ENCODE measurements at regions not wholly inside any gene's neighbourhood (a gene's known extent, or its start where the extent isn't known, plus 50 kb on each side); places are given as distances from the start of the nearest gene placed in this dataset.
"Not testable (repeated sequence)": the region's sequence is repeated elsewhere in the genome, so short reads cannot be mapped to it uniquely, and the experiment has no call there.

GRCh38 chr6:121548131-121548530 lies 112.7 kb downstream of the GJA1 start:
- no peak for DNase-seq (ENCODE audit: low spot score)

DNA sequence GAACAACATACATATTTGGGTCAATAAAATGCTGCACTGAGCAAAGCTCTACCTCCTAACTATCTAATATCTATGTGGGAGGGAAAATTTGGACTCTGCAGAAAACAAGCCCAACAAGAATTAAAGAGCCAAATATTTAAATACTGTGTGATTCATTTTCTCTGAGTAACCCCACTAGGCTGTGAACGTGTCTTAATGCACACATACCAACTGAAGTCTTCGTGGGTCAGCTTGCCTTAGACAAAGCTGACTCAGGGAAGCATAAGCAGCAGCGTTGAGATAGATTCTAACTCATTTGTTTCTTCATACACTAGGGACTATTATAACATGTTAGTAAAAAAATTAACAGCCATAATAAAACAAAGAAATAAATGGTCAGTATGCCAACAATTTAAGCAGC lies 114.3 kb downstream of the GJA1 start:
- DNase-seq (ENCODE audit: low spot score), result peak; percentile 1

DNA sequence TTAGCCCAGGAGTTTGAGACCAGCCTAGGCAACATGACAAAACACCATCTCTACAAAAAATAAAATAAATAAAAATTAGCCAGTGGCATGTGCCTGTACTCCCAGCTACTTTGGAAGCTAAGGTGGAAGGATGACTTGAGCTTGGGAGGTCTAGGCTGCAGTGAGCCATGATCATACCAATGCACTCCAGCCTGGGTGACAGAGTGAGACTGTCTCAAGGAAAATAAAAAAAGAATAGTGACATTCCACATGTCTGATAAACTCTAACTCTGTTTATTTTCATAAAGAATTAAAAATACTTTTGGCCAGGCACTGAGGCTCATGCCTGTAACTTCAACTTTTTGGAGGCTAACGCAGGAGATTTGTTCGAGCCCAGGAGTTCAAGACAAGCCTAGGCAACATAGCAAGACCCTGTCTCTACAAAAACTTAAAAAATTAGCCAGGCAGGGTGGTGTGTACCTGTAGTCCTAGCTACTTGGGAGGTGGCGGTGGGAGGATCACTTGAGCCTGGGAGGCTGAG lies 115.1 kb downstream of the GJA1 start:
- no peak for DNase-seq (ENCODE audit: low spot score)

- no peak for DNase-seq (ENCODE audit: low spot score)
Observed at GRCh38 chr6:121555201-121555600, 119.8 kb downstream of the GJA1 start.

GRCh38 chr6:121556149-121556548 lies 120.7 kb downstream of the GJA1 start:
- not testable (repeated sequence) for DNase-seq (ENCODE audit: low spot score)

DNA sequence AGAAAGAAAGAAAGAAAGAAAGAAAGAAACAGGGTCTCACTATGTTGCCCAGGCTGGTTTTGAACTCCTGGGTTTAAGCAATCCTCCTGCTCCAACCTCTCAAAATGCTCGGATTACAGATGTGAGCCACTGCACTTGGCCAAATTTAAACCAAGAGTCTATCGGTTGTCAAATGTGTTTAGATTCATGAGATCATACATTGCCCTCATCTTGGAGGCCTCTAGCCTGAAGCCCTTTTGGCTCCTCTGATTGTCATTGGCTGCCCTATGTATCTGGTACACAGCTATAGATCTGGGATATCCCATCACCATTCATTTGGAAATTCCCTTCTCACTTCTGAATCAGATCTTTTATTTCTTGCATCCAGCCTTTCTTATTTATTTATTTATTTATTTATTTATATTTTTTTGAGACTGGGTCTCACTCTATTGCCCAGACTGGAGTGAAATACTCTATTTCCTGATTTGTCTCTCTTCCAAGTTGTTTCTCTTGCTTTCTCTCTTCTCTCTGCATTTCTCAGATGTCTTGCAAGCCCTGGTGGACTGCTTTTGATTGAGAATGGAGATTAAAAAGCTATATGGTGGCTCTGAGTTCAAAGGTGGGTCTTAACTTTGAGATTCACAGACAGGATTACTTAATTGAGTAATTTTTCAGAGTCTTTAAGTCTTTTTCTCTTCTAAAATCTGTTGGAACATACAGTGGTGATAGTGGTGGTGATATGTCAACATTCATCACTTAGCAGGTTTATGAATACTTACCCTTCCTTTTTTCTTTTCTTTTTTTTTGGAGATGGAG lies 121.9 kb downstream of the GJA1 start:
- DNase-seq (ENCODE audit: low spot score), result no peak

DNA sequence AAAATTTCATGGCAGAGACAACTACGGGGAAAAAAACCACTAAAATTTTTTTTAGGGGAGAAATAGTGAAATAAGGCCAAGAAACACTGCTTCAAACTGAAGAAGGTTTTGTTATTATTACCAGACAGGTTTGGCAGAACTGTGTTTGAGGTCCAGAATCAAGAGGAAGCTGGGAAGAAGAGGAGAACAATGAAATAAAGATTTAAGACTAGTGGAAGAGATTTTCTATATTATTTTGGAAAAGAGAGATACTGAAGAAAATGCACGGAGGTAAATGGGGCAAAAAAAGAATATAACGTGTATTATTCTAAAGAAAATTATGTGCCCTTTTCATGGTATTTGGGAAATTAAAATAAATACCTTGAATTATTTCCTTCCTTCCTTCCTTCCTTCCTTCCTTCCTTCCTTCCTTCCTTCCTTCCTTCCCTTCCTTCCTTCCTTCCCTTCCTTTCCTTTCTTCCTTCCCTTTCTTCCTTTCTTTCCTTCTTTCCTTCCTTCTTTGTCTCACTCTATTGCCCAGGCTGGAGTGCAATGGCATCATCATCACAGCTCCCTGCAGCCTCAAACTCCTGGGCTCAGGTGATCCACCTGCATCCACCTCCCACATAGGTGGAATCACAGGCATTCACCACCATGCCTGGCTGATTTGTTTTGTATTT lies 124.3 kb downstream of the GJA1 start:
- no peak for DNase-seq (ENCODE audit: low spot score)

DNA sequence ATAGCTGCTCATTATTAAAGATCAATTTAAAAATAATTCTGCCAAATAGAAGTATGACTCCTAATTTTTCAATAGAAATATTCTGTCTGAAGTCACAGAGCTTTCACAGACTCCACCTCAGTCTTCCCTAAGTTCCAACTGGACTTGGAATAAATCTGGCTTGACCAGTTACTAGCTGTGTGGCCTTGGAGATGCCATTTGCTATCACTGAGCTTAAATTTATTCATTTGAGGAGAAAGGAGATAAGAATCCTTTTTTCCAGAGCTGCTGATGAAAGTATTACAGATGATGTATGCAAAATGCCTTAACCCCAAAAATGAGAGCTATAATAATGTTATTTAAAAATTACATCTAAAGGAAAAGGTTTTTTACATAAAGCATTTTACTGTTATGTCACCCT lies 125.0 kb downstream of the GJA1 start:
- DNase-seq (ENCODE audit: low spot score), result no peak

DNA sequence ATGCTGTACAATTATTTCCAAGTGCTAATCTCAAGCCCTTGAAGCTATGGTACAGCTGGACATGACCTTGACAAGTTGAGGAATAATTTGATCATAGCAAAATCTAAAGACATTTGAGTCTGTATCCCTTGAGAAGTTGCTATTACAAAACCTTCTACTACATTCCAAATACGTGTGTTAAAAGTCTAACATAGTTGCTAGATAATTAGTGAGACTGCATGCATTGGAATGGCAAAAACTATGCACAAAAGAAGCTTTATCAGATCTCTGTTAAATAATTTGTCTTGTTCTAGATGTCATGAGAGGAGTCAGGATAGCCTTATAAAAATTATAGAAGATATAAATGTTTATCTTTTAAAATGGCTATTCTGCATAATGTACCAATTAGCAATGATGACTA lies 127.8 kb downstream of the GJA1 start:
- DNase-seq (ENCODE audit: low spot score), result no peak

DNA sequence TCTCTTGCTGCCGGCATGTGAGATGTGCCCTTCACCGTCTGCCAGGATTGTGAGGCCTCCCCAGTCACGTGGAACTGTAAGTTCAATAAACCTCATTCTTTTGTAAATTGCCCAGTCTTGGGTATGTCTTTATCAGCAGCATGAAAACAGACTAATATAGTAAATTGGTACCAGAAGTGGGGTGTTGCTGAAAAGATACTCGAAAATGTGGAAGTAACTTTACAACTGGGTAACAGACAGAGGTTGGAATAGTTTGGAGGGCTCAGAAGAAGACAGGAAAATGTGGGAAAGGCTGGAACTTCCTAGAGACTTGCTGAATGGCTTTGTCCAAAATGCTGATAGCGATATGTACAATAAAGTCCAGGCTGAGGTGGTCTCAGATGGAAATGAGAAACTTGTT lies 129.1 kb downstream of the GJA1 start:
- not testable (repeated sequence) for DNase-seq (ENCODE audit: low spot score)

DNA sequence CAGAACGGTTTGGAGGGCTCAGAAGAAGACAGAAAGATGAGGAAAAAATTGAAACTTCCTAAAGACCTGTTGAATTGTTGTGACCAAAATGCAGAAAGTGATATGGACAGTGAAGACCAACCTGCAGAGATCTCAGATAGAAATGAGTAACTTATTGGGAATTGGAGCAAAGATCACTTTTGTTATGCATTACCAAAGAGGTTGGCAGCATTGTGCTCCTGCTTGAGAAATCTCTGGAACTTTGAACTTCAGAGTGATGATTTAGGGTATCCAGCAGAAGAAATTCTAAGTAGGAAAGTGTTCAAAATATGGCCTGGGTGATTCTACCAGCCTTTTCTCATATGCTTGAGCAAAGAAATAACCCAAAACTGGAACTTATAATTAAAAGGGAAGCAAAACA lies 136.0 kb downstream of the GJA1 start:
- DNase-seq (ENCODE audit: low spot score), result no peak

- peak; percentile 14 for DNase-seq (ENCODE audit: low spot score)
Observed at GRCh38 chr6:121573481-121573880, 138.0 kb downstream of the GJA1 start.

- DNase-seq (ENCODE audit: low spot score), result no peak
Observed at GRCh38 chr6:121578216-121578615, 142.8 kb downstream of the GJA1 start.

DNA sequence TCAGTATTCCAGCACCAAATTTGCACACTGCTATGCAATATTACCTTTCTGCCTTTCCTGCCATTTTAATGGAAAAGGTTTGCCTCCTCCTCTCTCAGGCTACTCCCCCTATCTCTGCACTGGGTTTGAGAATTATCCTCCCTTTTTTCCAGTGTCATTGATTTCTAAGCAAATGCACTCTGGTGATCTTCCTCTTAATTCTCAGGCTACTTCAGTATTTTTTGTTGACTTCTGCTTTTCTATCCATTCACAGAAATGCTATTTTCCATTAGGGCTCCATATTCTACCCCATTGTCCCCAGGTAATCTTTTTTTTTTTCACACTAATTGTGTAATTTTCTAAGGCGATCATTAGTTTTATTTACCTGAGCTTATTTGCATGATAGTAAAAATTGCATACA lies 144.0 kb downstream of the GJA1 start:
- no peak for DNase-seq (ENCODE audit: low spot score)

DNA sequence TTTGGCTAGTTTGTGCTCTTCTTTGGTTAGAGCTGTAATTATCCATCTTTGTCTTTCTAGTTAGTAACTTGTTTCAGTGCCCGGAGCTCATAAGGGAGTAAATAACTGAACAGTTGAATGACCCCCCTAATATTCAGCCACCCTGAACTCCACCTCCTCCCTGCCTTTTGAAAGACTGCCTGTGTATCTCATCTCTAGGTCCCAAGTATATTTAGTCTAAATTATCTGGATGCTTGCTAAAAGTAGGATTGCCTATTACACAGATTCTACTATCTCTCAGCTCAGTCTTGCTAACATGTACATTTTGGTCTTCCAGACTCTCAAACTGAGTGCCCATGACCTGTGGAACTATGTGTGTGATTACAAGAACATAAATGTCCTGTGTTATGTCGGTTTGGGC lies 145.9 kb downstream of the GJA1 start:
- DNase-seq (ENCODE audit: low spot score), result no peak

GRCh38 chr6:121582262-121582661 lies 146.8 kb downstream of the GJA1 start:
- no peak for DNase-seq (ENCODE audit: low spot score)

- peak; percentile 3 for DNase-seq (ENCODE audit: low spot score)
Observed at GRCh38 chr6:121584586-121585369, 149.3 kb downstream of the GJA1 start.

GRCh38 chr6:121590438-121590837 lies 155.0 kb downstream of the GJA1 start:
- DNase-seq (ENCODE audit: low spot score), result no peak

- DNase-seq (ENCODE audit: low spot score), result no peak
Observed at GRCh38 chr6:121590916-121591315, 155.5 kb downstream of the GJA1 start.

GRCh38 chr6:121592261-121592935 lies 157.0 kb downstream of the GJA1 start:
- DNase-seq (ENCODE audit: low spot score), result no peak

GRCh38 chr6:121593011-121593641 lies 157.7 kb downstream of the GJA1 start:
- no peak for DNase-seq (ENCODE audit: low spot score)
